ENCODE measurements at regions not wholly inside any gene's neighbourhood (a gene's known extent, or its start where the extent isn't known, plus 50 kb on each side); places are given as distances from the start of the nearest gene placed in this dataset.

DNA sequence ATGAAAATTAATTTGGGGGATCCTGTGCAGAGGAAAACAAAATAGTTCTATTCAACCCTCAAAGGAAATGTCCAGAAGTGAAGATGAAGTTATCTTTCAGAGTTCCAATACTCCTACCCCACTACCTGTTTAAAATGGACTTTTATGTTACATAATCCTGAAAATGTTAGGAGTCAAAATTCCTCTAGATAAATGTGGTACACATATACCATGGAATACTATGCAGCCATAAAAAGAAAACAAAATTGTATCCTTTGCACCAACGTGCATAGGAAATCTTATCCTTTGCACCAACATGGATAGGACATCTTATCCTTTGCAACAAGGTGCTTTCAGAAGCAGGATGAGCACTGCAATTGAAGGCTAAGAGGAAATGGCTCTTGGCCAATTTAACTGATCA, 245.2 kb downstream of the LTN1 start:
- DNase-seq = no peak

- no peak for DNase-seq
These were observed 246.5 kb downstream of the LTN1 start for GRCh38 chr21:28746166-28746565.

GRCh38 chr21:28745131-28746016, 247.3 kb downstream of the LTN1 start:
- peak; percentile 47 to 71 for DNase-seq

- no peak for DNase-seq
These were observed 249.0 kb downstream of the LTN1 start for GRCh38 chr21:28743723-28744122.

DNA sequence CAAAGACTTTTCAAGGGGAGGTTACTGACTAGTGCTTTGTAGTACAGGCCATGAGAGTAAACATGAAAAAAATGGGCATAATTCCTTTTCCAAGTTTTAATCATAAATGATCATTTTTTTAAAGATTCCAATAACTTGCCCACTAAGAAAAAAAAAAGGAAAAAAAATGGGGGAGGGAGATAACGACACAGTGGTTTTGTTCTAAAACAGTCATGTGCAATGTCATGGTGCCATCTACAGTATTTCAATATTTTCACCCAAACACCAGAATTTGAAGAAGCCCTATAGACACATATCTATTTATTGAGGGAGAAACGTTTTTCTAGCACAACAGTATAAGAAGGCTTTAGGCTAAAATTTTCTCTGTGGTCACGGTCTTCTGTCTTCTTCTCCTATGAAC, 250.2 kb downstream of the LTN1 start:
- no peak for DNase-seq

DNA sequence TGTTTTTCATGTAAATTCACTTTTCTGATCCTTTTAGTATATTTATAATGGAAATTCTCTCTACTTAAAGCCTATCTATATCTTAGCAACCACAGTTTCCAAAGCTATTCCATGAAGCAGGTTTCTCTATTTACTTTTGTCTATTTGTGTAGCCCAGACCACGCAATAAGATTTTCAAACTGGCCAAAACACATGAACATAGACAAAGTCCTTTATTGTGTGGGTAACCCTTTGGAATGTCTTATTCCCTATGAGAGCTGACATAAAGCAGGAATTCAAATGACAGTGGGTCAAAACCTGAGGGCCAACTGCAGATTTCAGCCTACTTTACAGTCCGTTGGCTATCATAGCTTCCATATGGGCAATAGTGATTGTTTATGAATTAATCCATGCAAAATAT, 252.6 kb downstream of the LTN1 start:
- no peak for DNase-seq

GRCh38 chr21:28738882-28739281, 253.8 kb downstream of the LTN1 start:
- no peak for DNase-seq

DNA sequence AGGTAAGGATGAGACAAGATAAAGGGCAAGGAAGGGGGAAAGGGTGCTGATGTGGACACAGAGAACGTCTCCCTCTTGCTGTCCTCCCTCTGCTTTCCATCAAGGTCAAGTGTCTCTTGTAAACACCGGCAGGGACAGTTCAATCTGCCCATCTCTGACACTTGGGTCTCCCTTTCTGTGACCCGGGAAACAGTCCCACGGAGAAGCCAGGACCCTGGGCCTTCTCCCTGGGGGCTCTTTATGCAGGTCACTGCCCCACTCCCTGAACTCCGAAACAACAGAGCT, 254.3 kb downstream of the LTN1 start:
- no peak for DNase-seq

- DNase-seq = no peak
These were observed 254.8 kb downstream of the LTN1 start for GRCh38 chr21:28737674-28738419.

DNA sequence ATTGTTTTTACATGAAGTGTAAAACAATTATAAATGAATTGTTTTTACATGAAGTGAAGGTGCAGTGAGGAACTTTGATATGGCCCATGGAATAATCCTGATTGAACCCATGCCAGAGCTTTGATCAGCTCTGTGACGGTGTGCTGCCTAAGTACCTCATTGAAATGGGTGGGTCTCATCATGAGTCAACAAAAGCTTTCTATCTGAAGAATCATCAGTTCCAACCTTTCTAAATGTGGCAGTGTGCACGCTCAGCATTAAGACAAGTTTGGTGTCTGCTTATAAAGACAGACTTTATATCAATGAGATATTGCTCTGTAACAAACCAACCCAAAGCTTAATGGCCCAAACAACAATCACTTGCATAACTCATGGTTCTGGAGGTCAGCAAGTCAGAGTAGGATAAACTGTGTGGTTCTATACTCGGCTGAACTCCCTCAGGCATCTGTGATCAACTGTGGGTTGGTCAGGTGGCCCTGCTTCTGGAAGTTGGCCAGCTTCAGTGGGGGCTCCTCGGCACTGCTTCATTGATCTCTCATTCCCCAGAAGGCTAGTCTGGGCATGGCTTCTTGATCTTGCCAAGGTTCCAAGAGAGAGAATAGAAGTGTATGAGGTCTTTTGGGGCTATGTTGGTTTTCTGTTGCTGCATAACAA, 258.0 kb downstream of the LTN1 start:
- DNase-seq = no peak

GRCh38 chr21:28731700-28732321, 260.9 kb downstream of the LTN1 start:
- DNase-seq = no peak

DNA sequence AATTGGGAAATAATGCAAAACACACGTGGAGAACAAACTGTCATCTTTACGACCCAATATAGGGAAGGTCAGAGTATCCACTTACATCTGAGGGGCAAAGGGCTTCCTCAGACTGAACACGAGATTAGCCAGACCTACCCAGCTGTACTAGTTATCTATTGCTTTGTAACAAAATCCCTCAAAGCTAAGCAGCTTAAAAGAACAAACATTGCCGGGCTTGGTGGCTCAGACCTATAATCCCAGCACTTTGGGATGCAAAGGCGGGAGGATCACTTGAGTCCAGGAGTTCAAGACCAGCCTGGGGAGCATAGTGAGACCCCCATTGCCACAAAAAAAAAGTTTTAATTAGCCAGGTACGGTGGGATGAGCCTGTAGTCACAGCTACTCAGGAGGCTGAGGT, 262.8 kb downstream of the LTN1 start:
- DNase-seq = no peak

DNA sequence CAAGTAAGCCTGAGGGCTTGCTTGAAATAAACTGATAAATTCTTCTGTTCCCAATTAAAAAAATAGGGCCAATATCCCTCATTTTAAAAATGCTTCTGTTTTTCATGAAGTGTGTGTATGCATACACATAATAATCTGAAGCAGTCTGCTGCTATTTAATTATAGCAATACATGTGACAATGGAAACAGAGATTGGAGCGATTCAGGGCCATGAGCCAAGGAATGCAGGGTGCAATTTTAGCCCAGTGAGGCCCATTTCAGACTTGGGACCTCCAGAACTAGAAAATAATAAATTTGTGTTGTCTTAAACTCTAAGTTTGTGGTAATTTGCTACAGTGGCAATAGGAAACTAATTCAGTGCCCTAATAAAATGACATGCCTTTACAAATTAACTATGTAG, 264.9 kb downstream of the LTN1 start:
- DNase-seq = no peak

DNA sequence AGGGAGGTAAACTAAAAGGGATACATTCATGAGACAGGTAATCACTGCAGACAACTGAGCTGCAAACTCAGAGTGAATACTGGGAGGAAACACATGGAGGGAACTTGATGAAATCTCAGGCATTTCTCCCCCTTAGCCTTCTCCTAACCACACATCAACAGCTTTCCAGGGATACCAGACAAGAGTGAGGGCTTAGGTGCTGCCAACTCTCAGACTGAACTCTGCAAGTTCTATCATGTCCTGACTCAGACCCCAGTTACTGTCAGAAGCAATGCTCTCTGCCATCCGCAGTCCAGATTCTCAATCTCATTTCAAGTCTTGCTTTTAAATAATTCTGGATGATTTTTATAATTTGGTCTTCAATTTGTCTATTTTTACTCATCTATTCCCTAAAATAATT, 267.3 kb downstream of the LTN1 start:
- DNase-seq = no peak

DNA sequence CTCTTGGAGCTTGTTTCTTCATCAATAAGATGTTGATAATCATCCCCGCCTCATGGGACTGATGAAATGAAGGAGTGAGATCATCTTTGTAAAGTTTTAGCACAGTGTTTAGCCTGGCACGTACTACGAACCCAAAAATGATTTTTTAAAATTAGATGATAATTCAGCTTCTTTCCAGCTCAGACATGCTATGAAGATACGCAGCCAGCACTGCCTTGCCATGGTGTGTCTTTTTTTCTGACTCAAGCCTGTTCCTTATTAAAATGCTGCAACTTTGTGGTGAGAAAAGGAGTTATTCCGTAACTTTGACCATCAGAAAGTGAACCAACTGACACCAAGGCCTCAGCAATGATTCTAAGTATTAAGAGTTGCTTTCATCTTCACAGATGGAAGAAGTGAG, 269.0 kb downstream of the LTN1 start:
- DNase-seq = no peak

- DNase-seq = no peak
These were observed 273.0 kb downstream of the LTN1 start for GRCh38 chr21:28719723-28720122.

GRCh38 chr21:28714777-28715464, 277.8 kb downstream of the LTN1 start:
- no peak for DNase-seq

DNA sequence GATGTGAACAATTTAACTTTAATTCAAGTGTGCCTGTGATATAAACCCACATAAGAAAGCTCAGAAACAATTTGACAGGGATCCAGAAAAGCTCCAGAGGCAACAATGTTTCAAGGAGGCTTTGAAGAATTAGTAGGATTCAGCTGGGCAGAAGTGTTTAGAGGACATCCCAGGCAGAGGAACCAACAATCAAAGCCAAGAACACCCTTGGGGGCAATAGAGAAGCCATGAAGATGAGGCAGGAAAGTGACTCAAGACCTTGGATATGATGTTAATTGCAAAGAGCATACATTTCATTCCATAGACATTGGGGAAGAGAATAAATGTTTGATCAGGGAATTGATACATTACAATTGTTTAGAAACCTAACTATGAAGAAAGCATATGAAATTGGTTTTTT, 280.3 kb downstream of the LTN1 start:
- DNase-seq = no peak

DNA sequence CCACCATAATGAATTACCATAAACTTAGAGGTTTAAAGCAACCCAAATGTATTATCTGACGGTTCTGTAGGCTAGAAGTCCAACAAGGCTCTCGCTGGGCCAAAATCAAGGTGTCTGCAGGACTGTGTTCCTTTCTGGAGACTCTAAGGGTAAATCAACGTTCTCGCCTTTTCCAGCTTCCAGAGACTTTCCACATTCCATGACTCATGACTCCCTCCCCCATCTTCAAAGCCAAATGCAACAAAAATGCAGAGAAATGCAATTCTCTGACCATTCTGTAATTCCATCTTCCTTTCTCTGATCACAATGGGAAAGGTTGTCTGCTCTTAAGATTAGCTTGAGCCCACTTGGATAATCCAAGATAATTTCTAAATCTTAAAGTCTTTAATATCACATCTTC, 287.1 kb downstream of the LTN1 start:
- DNase-seq = no peak

DNA sequence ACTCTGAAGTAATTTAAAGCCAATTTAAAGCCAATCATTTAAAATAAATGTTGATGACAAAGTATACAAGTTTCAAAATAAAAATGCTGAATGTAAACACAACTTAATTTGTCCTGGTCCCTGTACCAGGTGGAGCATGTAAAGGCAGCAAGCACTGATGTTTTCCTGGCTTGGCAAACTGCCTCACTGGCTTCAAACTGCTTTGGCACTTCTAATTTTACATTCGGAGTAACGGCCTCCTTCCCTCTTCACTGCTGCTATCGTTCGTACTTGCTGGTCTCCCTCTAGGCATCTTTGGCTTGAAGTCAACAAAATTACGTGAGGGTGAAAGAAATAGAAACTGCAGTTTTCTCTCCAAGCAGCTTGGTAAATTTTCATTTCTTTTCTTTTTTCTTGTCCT, 287.9 kb downstream of the LTN1 start:
- no peak for DNase-seq

DNA sequence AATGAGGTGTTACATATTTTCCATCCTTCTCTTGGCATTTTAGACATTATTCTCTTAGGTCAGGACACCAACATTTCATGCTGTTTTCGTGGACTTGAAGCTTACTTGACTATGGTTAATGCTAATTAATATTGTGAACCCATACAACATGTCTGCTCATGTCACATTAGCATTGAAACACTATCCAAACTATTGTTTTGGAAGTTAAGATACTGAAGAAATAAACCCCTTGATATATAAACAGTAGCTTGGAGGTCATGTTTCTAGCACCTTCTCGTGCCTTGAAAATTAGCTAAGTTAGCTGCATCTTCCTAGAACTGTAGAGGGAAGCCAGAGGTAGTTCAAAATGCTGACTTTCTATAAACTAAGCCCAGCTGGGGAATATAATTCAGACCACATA, 288.8 kb downstream of the LTN1 start:
- no peak for DNase-seq

DNA sequence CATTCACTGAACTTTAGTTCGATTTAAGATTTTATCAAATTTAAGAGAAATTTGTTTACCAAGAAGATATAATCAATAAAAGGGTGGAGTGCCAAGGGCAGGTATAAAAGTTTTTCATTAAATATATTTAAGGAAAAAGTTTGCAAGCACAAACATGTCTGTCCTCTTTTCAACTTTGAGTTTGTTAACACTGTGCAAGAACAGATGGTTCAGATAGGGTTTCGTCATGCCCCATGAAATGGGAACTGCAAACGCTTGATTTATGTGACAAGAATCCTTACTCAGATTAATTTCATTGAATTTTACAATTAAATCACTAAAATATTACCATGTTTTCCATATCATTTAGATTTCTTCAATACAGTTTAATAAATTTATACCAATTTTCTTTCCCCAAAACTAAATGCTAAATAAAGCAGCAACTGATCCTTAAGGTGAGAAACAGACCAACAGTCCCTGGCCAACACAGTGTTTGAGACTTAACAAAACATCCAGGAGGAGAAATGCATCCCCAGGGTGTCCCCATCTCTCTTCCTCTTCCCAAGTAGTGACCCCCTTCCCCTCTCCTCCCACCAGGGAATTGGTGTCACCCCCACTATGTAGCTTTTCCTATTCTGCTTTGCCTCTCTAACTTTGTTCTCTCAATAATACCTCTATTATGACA, 292.9 kb downstream of the LTN1 start:
- DNase-seq = no peak
